Gastrocnemius medialis (tissue), 4 donors: ENCODE measurements at regions not wholly inside any gene's neighbourhood (a gene's known extent, or its start where the extent isn't known, plus 50 kb on each side); places are given as distances from the start of the nearest gene placed in this dataset.
"Not testable (repeated sequence)": the region's sequence is repeated elsewhere in the genome, so short reads cannot be mapped to it uniquely, and the experiment has no call there.

Source experiments
- ATAC-seq, 2 donors: fragments of 150-250 bp; one replicate each; pipeline ENCODE4 v1.9.1; 2016
- DNase-seq, 2 donors: peaks; one replicate each; pipeline ENCODE4 v3.0.0-alpha.2; 2019
- H3K27ac ChIP-seq, 4 donors: fragments of 200-600 bp; sonication (generic); 1 replicate in 1 of 4; 2 replicates in 3 of 4; pipeline ENCODE4 v1.5.1; 2016 to 2018; ENCODE audit warnings: mild to moderate bottlenecking in 2 of 4, moderate library complexity in 1 of 4
- H3K27me3 ChIP-seq, 3 donors: fragments of 200-600 bp; sonication (generic) in 2 of 3; 1 replicate in 1 of 3; 2 replicates in 2 of 3; pipeline versions ENCODE4 v1.5.1 to v1.6.0; 2016 to 2019; ENCODE audit warnings: mild to moderate bottlenecking in 1 of 3, moderate library complexity in 1 of 3
- H3K36me3 ChIP-seq, 2 donors: fragments of 200-600 bp; sonication (generic) in 1 of 2; one replicate each; pipeline ENCODE4 v1.5.1; 2017 to 2018
- H3K4me1 ChIP-seq, 2 donors: fragments of 200-600 bp; sonication (generic) in 1 of 2; one replicate each; pipeline ENCODE4 v1.5.1; 2016 to 2017; ENCODE audit warnings: mild to moderate bottlenecking in 2 of 2
- H3K4me3 ChIP-seq, 4 donors: fragments of 200-600 bp; sonication (generic) in 3 of 4; 1 replicate in 1 of 4; 2 replicates in 3 of 4; pipeline ENCODE4 v1.5.1; 2016 to 2019; ENCODE audit warnings: mild to moderate bottlenecking in 2 of 4
- H3K9me3 ChIP-seq, 3 donors: fragments of 200-600 bp; sonication (generic) in 2 of 3; 1 replicate in 1 of 3; 2 replicates in 2 of 3; pipeline ENCODE4 v1.5.1; 2016 to 2019
- POLR2A ChIP-seq, 2 donors: fragments of 450-650 bp; IDR thresholded peaks; one replicate each; pipeline ENCODE4 v1.6.1; 2017; ENCODE audit warnings: antibody characterized with exemption in 2 of 2, mild to moderate bottlenecking in 2 of 2, moderate library complexity in 2 of 2
- in situ Hi-C, 4 donors: fragments of 200-750 bp; cut with MboI; loops; one replicate each; pipeline versions ENCODE4 v1.15.0 to v1.8.0; 2017; ENCODE audit warnings: low sequenced_read_pairs in 4 of 4
- intact Hi-C: fragments of 100-400 bp; cut with DNase I; formaldehyde crosslinking; loops from one replicate; pipeline ENCODE4 v1.15.1; 2023; ENCODE audit warnings: low total_unique reads
- TF ChIP-seq, protein P1 (sequence below), 5 experiments: fragments of 450-650 bp in 3 of 5; fragments of 200-600 bp in 2 of 5; sonication (generic) in 2 of 5; IDR thresholded peaks in 4 of 5; conservative IDR thresholded peaks in 1 of 5; 1 replicate in 4 of 5; 2 replicates in 1 of 5; pipeline ENCODE4 v1.5.1; 2016 to 2019; ENCODE audit warnings: antibody characterized with exemption in 5 of 5, mild to moderate bottlenecking in 3 of 5, moderate library complexity in 3 of 5

DNA sequence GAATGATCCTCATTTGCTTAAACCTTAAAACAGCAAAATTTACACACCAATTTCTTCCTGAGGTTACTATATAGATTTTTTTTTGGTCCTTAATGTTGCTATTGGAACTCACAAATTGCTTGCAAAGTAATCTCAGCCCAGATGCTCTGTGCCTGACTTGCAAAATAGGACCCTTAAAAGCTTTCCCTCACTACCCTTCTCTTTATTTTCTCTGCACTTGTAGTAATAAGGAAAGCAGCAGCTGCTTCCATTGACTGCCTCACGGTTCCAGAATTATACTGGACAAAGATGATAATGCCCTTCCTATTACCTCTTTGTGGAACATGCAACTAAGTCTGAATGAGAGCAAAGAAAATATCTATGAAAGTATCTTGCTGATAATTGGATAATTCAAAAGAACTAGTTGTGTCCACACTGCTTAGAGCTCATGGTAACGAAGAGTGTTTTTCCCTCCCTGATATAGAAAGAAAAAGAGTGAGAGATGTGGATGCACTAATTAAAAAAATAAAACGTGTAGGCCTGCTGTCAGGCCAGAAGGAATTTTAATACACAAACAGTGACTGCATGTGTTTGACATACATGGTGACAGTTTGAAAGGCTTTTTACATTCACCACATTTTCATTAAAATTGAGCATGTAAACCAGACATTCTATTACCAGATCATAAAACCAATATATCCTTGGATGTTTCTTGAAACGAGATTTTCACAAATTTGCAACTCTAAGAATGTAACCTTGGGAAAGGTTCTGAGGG is 783.1 kb downstream of the GBE1 start:
- no peak overlapping the region for H3K27ac ChIP-seq
- no peak for DNase-seq

DNA sequence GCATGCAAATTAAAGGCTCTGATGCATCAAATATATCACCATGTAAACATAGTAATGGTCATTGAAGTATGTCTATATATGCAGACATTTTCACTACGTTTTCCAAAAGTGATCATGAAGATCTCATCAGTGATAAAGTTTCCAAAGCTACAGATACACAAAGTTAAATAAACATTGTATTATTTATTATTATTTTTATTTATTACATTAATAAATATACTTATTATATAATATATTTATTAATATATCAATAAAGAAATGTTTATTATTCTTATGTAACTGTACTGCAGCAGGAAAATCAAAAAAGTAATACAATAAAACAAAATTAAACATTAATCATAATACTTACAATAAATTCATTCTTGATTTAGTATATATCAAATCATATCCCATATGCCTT is 791.2 kb downstream of the GBE1 start:
- H3K27ac ChIP-seq, result no peak overlapping the region
- intact Hi-C loops (no loop called here), in situ Hi-C loops (no loop called here)
- no peak for DNase-seq
- no peaks in the 10 kb centered on the region for H3K9me3 ChIP-seq
- no peak for TF ChIP-seq POLR2A (IDR thresholded peaks at IDR 0.05)
- TF ChIP-seq, protein P1, sequence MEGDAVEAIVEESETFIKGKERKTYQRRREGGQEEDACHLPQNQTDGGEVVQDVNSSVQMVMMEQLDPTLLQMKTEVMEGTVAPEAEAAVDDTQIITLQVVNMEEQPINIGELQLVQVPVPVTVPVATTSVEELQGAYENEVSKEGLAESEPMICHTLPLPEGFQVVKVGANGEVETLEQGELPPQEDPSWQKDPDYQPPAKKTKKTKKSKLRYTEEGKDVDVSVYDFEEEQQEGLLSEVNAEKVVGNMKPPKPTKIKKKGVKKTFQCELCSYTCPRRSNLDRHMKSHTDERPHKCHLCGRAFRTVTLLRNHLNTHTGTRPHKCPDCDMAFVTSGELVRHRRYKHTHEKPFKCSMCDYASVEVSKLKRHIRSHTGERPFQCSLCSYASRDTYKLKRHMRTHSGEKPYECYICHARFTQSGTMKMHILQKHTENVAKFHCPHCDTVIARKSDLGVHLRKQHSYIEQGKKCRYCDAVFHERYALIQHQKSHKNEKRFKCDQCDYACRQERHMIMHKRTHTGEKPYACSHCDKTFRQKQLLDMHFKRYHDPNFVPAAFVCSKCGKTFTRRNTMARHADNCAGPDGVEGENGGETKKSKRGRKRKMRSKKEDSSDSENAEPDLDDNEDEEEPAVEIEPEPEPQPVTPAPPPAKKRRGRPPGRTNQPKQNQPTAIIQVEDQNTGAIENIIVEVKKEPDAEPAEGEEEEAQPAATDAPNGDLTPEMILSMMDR (IDR thresholded peaks at IDR 0.05 in 4 of 5, conservative IDR thresholded peaks at IDR 0.05 in 1 of 5), result no peak
- ATAC-seq, result no peak
- no peak overlapping the region for H3K4me3 ChIP-seq
- no peaks in the 10 kb centered on the region for H3K4me1 ChIP-seq
- H3K36me3 ChIP-seq, result no peaks in the 10 kb centered on the region
- no peaks in the 10 kb centered on the region for H3K27me3 ChIP-seq

More for the DNA sequence above, 783.1 kb downstream of the GBE1 start:
- no peak for ATAC-seq
- Histone ChIP-seq H3K4me1 (no peaks in the 10 kb centered on the region), H3K9me3 (no peaks in the 10 kb centered on the region), H3K4me3 (no peak overlapping the region), H3K36me3 (no peaks in the 10 kb centered on the region), H3K27me3 (no peaks in the 10 kb centered on the region)
- TF ChIP-seq POLR2A (IDR thresholded peaks at IDR 0.05), result no peak
- TF ChIP-seq, protein P1 (IDR thresholded peaks at IDR 0.05 in 4 of 5, conservative IDR thresholded peaks at IDR 0.05 in 1 of 5), result no peak
- intact Hi-C loops (no loop called here), in situ Hi-C loops (no loop called here)

DNA sequence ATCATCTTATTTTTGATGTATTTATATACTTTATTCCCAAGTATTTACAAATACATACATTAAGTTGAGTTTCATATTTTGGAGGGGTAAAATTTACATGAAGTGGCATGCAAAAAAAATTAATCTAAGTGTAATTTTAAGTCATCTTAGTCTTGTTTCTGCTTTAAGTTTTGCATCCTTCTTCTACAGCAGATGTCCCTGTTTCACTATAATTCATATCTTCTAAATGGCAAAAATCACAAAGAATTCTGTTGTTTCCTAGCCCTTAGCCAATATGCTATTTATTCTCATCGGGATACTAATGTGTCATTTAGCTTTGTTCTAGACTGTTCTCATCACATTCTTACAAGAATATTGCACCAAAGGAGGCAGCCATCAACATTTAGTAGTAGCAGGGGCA is 831.9 kb downstream of the GBE1 start:
- Histone ChIP-seq H3K4me3 (no peak overlapping the region), H3K27ac (no peak overlapping the region), H3K9me3 (no peaks in the 10 kb centered on the region), H3K4me1 (no peaks in the 10 kb centered on the region), H3K27me3 (no peaks in the 10 kb centered on the region), H3K36me3 (no peaks in the 10 kb centered on the region)
- no peak for ATAC-seq
- intact Hi-C loops (no loop called here), in situ Hi-C loops (no loop called here)
- TF ChIP-seq, protein P1 (IDR thresholded peaks at IDR 0.05 in 4 of 5, conservative IDR thresholded peaks at IDR 0.05 in 1 of 5), result no peak
- no peak for TF ChIP-seq POLR2A (IDR thresholded peaks at IDR 0.05)
- no peak for DNase-seq

DNA sequence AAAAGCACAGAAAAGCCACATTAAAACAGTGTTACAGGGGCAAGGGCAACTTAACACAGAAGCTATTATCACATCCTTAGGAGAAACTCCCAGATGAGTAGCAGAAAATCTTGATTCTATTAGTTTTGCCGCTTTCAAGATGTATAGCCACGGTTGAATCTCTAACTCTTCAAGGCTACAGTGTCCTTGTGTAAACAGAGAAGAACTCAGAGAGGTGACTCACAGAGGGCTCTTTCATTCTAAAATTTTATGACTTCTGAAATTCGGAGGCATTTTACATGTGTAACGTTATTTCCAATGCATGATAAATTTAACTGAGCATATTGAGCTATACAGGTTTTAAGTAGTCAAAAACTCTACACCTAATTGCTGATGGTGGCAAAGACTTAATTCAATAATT is 846.6 kb downstream of the GBE1 start:
- no peak for ATAC-seq
- H3K36me3 ChIP-seq, result no peaks in the 10 kb centered on the region
- H3K9me3 ChIP-seq, result no peaks in the 10 kb centered on the region
- H3K27me3 ChIP-seq, result no peaks in the 10 kb centered on the region
- no peak overlapping the region for H3K4me3 ChIP-seq
- H3K27ac ChIP-seq, result no peak overlapping the region
- intact Hi-C loops (no loop called here), in situ Hi-C loops (no loop called here)
- TF ChIP-seq POLR2A (IDR thresholded peaks at IDR 0.05), result no peak
- TF ChIP-seq, protein P1 (IDR thresholded peaks at IDR 0.05 in 4 of 5, conservative IDR thresholded peaks at IDR 0.05 in 1 of 5), result no peak
- no peaks in the 10 kb centered on the region for H3K4me1 ChIP-seq
- DNase-seq, result no peak

DNA sequence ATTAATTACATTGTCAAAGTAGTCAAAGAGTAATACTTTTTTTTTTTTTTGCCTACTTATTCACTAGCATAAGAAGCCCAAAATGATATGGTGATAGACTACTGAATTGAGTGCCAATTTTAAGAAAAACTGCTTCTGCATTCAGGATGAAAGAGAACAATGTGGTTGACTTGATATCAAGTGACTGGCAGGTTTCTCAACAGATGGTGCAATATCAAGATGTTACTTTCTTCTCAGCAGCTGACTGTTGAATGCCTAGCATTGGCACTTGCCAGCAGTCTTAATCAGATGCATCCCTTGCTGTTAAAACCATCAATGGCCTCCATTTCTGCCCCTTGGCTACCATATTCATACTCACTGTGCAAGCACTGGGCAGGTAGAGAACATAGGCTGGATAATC is 863.2 kb downstream of the GBE1 start:
- Histone ChIP-seq H3K36me3 (no peaks in the 10 kb centered on the region), H3K27ac (no peak overlapping the region), H3K27me3 (no peaks in the 10 kb centered on the region), H3K4me3 (no peak overlapping the region), H3K4me1 (no peaks in the 10 kb centered on the region), H3K9me3 (no peaks in the 10 kb centered on the region)
- ATAC-seq (no peak), DNase-seq (no peak)
- in situ Hi-C loops, result no loop called here
- intact Hi-C loops, result no loop called here
- no peak for TF ChIP-seq POLR2A (IDR thresholded peaks at IDR 0.05)
- TF ChIP-seq, protein P1 (IDR thresholded peaks at IDR 0.05 in 4 of 5, conservative IDR thresholded peaks at IDR 0.05 in 1 of 5), result no peak

DNA sequence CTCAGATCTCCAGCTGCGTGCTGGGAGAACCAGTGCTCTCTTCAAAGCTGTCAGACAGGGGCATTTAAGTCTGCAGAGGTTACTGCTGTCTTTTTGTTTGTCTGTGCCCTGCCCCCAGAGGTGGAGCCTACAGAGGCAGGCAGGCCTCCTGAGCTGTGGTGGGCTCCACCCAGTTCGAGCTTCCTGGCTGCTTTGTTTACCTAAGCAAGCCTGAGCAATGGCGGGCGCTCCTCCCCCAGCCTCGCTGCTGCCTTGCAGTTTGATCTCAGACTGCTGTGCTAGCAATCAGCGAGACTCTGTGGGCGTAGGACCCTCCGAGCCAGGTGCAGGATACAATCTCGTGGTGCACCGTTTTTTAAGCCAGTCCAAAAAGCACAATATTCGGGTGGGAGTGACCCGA is 864.4 kb downstream of the GBE1 start:
- H3K27ac ChIP-seq, H3K4me3 ChIP-seq, ATAC-seq, H3K4me1 ChIP-seq, in situ Hi-C loops, intact Hi-C loops, H3K36me3 ChIP-seq, DNase-seq, H3K27me3 ChIP-seq, H3K9me3 ChIP-seq: not testable (repeated sequence)
